GM19035 (cell line): ENCODE measurements at regions not wholly inside any gene's neighbourhood (a gene's known extent, or its start where the extent isn't known, plus 50 kb on each side); places are given as distances from the start of the nearest gene placed in this dataset.
"Not testable (repeated sequence)": the region's sequence is repeated elsewhere in the genome, so short reads cannot be mapped to it uniquely, and the experiment has no call there.

Source experiments
- ATAC-seq: cut with Tn5 transposase; IDR thresholded peaks from one replicate; pipeline ENCODE4 v1.9.1; 2021; ENCODE audit not compliant: unreplicated experiment

DNA sequence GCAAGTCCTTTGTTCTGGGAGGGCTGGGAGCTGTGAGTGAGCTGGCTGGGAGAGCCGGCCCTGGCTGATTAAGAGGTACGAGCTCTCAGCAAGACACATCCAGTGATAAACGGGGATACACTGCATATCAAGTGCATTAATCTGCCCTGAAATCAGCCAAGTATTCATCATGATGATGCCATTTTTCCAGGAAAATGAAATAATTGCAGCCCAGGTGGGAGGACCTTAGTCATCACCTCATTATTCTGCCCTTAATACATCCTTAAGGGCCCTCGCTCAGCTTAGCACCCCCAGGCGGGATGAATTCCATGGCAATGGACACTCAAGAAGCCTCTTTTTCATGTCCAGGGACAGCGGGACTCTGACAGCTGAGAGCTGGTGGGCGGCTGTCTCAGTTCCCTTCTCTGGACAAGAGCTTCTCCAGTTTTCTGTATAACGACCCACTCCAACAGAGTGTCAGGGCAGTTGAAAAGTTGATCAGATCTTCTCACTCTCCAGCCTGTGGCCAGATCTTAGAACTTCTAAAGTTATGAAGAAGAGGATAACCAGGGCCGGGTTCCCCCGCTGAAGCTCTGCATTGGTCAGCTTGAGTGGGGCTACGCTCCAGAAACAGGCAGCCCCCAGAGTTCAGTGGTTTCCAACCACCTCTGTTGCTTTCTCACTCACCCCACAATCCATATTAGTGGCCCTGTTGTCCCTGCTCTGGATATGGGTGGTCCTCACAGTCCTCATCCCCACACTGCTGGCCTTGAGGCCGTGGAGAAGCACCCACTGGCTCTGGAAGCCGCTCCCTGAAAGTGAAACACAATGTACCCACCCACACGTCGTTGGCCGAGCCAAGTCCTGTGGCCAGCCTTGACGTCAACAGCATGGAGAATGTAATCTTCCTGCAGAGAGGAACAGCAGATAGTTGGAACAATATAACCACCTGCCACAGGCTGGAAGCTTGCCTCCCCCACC is 306.2 kb upstream of the DIO3 start:
- no peak for ATAC-seq

DNA sequence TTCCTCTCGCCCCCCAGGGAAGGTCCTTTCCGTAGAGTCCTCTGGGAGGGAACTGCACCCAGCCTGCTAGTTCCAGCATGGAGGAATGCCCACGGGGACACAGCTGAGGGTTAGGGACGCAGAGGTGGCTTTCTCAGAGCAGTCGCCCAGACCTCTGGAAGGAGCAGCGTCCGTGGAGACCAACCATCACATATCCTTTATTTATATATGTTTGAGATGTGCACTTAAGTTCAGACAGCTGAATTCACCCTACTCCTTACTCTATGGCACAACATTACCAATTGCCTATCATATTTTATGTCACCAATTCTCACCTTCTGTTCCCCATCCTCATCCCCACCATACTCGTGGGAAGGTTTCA is 305.6 kb upstream of the DIO3 start:
- no peak for ATAC-seq

DNA sequence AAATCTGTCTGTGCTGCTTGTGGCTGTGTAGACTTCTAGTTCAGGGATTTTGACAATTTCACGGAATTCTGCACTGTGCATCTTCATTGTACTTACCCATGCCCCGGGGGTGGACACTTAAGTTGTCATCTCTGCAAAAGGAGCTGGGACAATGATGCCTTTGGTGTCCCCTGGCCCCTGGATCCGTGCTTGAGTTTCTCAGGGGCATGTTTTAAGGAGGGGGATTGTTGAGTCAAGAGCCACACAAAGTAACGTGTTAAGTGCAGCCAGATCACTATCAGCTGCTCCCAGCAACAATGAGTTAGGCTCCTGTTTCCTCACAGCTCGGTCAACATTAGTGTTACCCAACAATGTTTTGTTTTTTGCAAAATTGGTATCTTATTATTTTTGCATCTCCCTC is 305.0 kb upstream of the DIO3 start:
- no peak for ATAC-seq

DNA sequence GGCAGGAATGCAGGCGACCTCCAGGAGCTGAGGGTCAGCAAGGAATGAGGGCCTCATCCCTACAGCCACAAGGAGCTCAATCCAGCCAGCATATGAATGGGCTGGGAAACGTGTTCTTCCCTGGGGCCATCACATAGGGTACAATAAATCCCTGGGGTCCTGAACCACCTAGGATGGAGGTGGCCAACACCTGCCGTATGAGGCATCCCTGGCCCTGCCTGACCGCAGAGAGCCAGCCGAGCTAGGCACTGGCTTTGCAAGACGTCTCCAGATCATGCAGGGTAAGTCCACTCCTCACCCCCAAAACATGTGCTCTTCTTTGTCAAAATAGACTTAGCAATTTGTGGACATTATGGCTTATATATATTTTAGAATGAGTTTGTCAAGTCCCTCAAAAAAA is 303.7 kb upstream of the DIO3 start:
- no peak for ATAC-seq

DNA sequence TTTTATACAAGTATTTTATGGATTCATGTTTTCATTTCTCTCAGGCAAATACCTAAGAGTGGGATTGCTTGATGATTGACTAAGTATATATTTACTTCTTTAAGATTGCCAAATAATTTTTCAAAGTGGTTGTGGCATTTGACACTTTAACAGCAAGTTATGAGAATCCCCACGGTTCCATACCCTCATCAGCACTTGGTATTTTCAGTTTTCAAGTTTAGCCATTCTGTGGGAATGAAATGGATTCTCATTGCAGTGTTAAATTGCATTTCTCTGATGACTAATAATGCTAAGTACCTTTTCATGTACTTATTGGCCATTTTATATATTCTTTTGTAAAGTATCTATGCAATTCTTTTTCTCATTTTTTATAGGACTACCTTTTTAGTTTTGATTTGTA is 301.5 kb upstream of the DIO3 start:
- no peak for ATAC-seq

DNA sequence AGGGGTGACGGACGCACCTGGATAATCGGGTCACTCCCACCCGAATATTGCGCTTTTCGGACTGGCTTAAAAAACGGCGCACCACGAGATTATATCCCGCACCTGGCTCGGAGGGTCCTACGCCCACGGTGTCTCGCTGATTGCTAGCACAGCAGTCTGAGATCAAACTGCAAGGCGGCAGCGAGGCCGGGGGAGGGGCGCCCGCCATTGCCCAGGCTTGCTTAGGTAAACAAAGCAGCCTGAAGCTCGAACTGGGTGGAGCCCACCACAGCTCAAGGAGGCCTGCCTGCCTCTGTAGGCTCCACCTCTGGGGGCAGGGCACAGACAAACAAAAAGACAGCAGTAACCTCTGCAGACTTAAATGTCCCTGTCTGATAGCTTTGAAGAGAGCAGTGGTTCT is 294.9 kb upstream of the DIO3 start:
- ATAC-seq = not testable (repeated sequence)

DNA sequence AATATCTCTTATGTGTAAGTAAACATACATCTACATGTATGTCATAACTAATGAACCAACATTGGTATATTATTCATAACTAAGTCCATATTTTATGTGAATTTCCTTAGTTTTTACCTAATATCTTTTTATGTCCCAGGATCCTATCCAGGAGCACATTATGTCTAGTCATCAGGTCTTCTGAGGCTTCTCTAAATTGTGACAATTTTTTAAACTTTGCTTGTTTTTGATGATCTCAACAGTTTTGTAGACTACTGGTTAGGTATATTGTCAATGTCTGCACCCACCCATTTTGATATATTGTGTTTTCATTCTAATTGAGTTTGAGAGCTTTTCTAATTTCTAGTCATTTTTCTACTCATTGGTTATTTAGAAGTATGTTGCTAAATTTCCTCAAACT is 288.2 kb upstream of the DIO3 start:
- no peak for ATAC-seq

DNA sequence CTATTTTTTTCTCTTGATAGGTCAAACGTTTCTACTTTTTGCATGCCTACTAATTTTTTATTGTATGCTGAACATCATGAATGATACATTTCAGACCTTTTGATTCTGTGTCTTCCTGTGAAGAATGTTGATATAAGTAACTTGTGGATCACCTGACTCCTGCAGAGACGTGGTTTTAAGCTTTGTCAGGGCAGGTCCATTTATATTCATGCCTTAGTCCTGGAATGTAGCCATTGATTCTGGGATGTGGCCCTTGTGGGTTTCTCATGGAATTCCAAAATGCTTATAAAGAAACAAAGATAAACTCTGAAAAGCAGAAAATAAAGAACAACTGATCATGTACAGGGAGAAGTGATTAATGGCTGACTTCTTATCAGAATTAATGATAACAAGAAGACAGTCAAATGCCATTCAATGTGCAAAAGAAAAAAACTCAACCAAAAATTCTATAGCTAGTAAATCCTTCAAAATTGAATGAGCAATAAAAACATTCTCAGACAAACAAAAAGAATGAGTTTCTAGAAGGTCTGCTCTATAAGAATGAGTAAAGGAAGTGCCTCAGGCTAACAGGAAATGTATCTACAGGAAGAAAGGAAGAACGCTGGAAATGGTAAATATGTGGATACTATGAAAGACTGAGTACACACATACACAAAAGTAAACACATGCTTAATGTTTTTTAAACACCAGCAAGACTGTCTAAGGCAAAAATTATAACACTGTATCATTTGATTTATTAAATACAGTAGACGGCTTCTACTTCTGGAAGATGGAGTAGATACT is 284.8 kb upstream of the DIO3 start:
- ATAC-seq = no peak

DNA sequence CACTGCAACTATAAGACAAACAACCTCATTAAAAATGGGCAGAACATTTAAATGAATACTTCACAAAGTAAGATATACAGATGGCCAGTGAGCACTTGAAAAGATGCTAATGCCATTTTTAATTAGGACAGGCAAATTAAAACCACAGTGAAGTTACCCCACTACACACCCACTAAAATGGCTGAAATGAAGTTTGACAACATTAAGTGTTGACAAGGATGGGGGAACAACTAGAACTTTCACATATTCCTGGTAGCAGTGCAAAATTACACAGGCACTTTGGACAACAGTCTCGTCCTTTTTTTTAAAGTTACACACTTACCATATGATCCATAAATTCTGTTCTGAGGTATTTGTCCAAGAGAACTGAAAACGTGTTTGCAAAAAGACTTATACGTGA is 278.9 kb upstream of the DIO3 start:
- ATAC-seq = no peak

DNA sequence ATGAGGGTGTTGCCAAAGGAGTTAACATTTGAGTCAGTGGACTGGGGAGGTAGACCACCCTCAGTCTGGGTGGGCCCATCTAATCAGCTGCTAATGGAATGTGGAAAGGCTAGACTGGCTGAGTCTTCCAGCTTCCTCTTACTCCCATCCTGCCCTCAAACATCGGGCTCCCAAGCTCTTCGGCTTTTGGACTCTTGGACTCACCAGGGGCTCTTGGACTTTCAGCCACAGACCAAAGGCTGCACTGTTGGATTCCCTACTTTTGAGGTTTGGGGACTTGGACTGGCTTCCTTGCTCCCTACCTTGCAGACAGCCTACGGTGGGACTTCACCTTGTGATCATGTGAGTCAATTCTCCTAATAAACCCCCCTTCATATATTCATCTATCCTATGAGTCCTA is 276.6 kb upstream of the DIO3 start:
- no peak for ATAC-seq

DNA sequence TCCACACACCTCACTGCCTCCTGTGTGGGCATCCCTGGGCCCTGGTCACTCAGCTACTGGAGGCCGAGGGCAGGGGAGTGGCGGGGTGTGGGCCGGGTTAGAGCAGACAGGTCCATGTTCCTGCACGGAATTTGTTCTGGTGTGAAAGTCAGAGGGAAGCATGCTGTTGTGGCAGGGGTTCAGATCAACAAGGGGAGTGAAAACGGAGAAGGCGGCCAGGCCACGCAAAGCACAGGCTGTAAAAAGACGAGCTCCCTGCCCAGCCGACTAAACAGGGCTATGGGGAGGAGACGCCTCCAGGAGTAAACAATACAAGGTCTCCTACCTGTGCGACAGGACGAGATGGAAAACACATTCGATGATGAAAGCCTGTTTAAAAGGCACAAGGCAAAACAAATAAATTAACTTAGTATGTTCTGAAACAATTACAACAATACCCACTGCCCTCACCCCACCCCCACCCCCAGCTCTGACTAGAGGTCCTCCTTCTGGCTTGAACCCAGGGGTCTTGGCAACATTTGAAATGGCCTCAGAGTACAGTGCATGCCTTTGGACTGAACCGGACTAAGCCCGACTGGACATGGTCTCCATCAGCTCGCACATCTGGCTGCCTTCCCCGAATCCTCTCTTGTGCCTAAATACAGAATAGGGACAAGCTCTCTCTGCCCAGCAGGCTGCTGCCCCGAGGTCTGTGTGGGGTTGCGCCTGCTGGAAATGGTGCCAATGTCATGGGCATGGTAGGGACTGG is 274.9 kb upstream of the DIO3 start:
- no peak for ATAC-seq

DNA sequence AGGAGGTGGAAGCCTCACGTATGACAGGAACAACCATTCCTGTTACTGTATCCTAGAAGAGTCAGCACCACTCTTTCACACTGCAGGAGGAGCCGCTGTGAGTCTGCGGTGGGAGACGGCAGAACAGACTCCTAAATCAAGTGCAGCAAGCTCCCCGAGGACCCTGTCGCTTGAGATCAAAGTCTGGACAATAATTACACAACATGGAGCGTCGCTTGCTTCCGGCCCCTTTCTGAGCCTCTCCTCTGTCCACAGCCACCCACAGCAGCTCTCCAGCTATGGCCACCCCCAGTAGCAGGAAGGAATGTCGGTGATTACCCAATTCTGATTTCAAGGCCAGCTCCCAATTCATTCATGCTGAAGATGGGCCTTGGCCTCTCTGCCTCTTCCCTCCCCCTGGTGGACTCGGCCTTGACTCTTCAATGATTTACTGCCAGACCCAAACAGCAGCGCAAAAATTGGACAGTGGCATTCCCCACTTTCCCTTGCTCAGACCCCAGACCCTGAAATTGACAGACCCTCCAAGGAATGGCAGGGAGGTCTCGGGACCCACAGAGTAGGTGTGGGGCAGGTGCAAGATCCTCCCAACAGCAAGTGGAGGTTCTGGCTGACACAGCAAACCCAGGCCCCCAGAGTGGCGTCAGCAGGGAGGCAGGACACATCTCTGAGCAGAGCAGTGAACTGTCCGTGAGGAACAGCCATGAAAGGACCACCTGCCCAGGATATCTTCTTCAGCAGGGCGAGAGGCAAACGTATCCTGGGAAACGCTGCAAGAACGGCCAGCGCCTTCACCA is 272.7 kb upstream of the DIO3 start:
- no peak for ATAC-seq

DNA sequence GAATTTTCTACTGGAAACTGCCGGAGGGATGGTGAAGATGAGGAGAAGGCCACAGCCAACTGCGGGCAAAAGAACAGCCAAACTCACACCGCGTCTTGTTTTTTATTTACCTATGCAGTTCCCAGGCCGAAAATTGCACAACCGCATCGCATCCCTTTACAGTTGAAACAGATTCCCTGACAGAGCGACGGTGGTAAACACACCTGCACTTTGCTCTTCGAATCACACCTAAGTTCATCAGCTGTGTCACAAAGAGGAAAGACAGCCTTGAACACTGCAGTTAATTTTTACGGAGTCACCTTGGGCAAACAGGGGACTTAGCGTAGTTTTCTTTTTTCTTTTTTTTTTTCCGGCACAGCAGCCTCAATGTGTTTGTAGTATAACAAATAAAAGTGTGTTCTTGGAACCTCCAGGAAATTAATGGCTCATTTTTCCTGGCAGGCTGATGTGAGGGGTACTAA is 272.0 kb upstream of the DIO3 start:
- ATAC-seq = no peak

DNA sequence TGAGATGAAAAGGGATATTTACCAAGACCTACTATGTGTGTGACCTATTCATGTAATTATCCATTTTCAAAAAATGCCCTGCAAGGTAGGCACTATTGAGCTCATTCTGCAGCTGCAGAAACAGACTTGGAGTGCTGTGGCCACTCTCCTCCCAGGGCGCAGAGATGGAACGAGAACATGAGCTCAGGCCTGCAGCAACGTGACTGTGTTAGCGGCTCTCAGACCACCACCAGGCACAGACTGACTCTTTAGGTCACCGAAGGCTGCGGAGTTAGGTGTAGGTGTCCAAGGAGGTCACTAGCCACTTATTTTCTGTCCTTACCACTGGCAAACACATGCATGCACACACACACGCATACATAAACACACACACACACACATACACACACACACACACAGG is 271.4 kb upstream of the DIO3 start:
- no peak for ATAC-seq

DNA sequence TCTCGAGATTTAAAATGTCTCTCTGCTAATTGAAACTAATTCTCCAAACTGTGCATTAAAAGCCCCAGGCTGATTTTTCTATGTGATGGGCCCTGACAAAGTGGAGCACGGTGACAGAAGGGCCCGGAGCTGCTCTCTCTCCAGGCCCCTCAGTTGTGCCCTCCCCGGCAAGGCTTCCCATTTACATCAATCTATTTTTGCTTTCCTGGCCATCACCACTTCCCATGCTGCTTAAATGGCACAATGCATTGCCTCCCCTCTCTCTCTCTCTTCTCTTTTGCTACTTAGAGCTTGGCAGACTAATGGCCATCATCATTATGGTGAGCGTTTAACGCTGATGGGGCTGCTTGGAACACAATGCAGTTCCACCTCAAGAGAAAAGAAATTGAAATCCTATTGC is 270.7 kb upstream of the DIO3 start:
- no peak for ATAC-seq

DNA sequence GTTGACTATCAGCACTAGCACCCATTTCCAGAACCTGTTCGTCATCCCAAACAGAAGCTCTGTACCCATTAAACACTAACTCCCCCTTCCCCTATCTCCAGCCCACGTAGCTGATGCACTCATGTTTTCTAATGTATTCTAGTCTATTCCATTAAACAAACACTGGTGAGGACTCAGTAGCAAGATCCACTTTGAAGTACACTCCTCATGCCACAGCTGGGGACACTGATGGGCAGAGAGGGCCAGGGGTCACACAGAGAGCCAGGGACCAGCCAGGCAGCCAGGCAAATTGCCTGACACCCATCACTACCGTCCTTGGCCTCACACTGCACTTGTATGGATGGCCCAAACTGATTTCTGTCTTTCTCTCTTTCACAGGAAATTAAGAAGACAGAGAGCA is 269.9 kb upstream of the DIO3 start:
- no peak for ATAC-seq

DNA sequence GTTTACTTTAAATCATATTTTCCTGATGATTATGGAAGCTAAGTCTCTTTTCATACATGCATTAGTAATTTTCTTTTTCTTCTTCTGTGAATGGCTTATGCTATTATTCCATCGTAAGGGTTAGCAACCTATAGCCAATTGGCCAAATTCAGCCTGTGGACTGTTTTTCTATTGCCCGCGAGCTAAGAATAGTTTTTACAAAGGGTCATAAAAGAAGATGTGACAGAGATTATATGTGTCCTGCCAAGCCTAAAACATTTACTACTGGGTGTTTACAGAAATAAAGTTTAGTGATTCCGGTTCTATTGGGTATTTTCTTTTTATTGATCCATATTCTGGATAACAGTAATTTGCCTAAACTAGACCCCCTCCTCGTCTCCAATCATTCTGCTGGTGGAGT is 268.8 kb upstream of the DIO3 start:
- no peak for ATAC-seq

DNA sequence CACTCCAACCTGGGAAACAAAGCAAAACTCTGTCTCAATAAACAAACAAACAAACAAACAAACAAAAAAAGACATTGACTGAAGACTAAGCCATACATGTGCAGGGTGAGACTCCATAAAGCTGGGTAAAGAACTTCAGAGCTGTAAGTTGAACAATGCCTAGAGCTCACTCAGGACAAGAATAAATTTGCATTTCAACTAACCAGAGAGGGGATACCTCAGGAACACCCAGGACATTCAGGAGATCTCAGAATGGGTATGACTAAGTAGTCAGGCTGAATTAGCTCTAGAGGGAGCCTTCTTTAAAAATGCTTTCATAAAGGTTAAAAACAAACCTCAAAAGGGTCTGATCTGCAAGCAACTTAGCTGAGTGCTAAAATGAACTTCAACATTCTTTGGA is 267.7 kb upstream of the DIO3 start:
- ATAC-seq = no peak

DNA sequence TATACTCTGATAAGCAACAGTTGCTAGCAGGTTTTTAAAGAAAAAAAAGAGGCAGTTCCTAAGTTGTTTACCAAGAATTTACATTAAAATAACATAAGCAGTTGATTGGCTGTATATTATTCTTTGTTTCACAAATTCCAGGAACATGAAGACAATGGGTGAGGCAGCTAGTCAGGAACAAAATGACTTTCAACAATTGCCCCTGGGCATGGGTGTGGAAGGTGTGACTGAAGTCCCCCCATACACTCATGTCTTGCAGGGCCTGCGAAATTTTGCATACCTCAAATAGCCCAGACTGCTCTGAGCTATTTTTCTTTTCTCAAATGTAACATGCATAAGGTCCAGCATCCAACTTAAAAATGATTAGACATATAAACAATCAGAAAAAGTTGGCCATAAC is 267.2 kb upstream of the DIO3 start:
- no peak for ATAC-seq

DNA sequence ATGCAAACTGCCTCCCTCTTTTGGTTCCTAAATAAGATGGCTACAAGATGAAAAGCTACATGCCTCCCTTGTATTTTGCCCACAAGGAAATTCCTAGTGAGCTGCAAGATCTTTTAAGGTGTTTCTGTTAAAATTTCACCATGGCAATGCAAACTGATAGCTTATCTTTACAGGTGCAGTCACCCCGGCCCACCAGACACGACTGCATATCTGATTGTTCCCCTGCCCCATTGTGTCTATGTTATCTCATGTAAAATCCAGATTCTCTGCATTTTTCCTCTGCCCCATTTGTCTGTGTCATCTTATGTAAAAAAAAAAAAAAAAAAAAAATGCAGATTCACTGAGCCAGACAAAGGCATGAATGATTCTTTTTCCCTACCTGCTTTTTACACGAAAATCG is 261.5 kb upstream of the DIO3 start:
- not testable (repeated sequence) for ATAC-seq

DNA sequence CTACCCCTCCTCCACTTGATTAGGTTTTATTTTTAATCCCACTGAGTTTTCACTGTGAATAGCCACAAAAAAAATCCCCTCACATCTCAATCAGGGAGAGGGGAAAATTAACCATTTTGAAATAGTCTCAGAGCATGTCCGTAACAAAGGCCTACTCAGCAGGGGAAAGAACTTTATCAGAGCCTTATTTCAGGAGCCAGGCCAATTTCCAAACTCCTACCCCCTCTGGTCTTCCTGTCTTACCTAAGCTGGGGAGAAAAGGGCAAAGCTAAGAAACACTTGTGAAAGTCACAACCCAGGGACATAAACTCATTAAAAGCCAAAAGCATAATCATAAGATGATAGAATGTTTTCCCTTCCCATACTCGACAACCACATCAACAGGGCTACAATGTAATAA is 260.3 kb upstream of the DIO3 start:
- no peak for ATAC-seq
